Neuronal stem cell (in vitro differentiated cells): ENCODE measurements at regions not wholly inside any gene's neighbourhood (a gene's known extent, or its start where the extent isn't known, plus 50 kb on each side); places are given as distances from the start of the nearest gene placed in this dataset.

Experiments
- DNase-seq: peaks from one replicate; pipeline ENCODE4 v3.0.0-alpha.2; 2013; ENCODE audit warnings: low spot score
- H2AFZ ChIP-seq: one replicate; pipeline ENCODE4 v1.6.1; 2013; ENCODE audit warnings: mild to moderate bottlenecking, low read length, inconsistent platforms
- H2AK5ac ChIP-seq: 2 replicates; pipeline ENCODE4 v1.6.1; 2013; ENCODE audit warnings: low read depth, mild to moderate bottlenecking, inconsistent platforms, low read length, moderate library complexity, mixed read lengths
- H2BK120ac ChIP-seq: 2 replicates; pipeline ENCODE4 v1.6.1; 2013; ENCODE audit warnings: low read depth, mild to moderate bottlenecking, inconsistent platforms, low read length, moderate library complexity, mixed read lengths
- H2BK12ac ChIP-seq: one replicate; pipeline ENCODE4 v1.6.1; 2013; ENCODE audit warnings: low read length, inconsistent platforms
- H2BK15ac ChIP-seq: 2 replicates; pipeline ENCODE4 v1.6.1; 2013; ENCODE audit warnings: mild to moderate bottlenecking, low read length, inconsistent platforms, mixed read lengths
- H2BK5ac ChIP-seq: one replicate; pipeline ENCODE4 v1.6.1; 2013; ENCODE audit warnings: inconsistent platforms, mild to moderate bottlenecking, low read length, moderate library complexity
- H3K14ac ChIP-seq: one replicate; pipeline ENCODE4 v1.6.1; 2013; ENCODE audit warnings: low read length, inconsistent platforms
- H3K18ac ChIP-seq: 2 replicates; pipeline ENCODE4 v1.6.1; 2013; ENCODE audit warnings: low read length, inconsistent platforms
- H3K23ac ChIP-seq: 2 replicates; pipeline ENCODE4 v1.6.1; 2013; ENCODE audit warnings: low read depth, mild to moderate bottlenecking, mixed read lengths, low read length, inconsistent platforms; ENCODE audit not compliant: poor library complexity
- H3K27ac ChIP-seq: replicated peaks from 3 replicates; pipeline ENCODE4 v1.5.1; 2013; ENCODE audit warnings: low read length, inconsistent platforms
- H3K27me3 ChIP-seq, 3 experiments: 2 replicates each; pipeline ENCODE4 v1.6.1; 2013; ENCODE audit warnings: low read length in 3 of 3, mild to moderate bottlenecking in 2 of 3, inconsistent platforms in 1 of 3, low read depth in 1 of 3, mixed read lengths in 1 of 3, moderate library complexity in 1 of 3; ENCODE audit not compliant: control insufficient read depth in 3 of 3, insufficient read depth in 3 of 3
- H3K36me3 ChIP-seq, 2 donors: replicated peaks in 1 of 2; 2 replicates each; pipeline ENCODE4 v1.6.1; 2013; ENCODE audit warnings: low read length in 2 of 2; ENCODE audit not compliant: control insufficient read depth in 2 of 2, insufficient read depth in 2 of 2
- H3K4ac ChIP-seq: 2 replicates; pipeline ENCODE4 v1.6.1; 2013; ENCODE audit warnings: inconsistent platforms, mild to moderate bottlenecking, low read length, moderate library complexity
- H3K4me1 ChIP-seq, 2 donors: 1 replicate in 1 of 2; 2 replicates in 1 of 2; pipeline ENCODE4 v1.6.1; 2013; ENCODE audit warnings: low read length in 2 of 2, low read depth in 1 of 2; ENCODE audit not compliant: control insufficient read depth in 2 of 2, insufficient read depth in 1 of 2
- H3K4me2 ChIP-seq: one replicate; pipeline ENCODE4 v1.6.1; 2013; ENCODE audit warnings: mild to moderate bottlenecking, low read length, inconsistent platforms; ENCODE audit not compliant: insufficient read depth, poor library complexity, severe bottlenecking
- H3K4me3 ChIP-seq, 2 donors: 2 replicates each; pipeline ENCODE4 v1.5.1; 2013; ENCODE audit warnings: low read length in 2 of 2, mild to moderate bottlenecking in 2 of 2, inconsistent platforms in 1 of 2, moderate library complexity in 1 of 2
- H3K79me1 ChIP-seq: one replicate; pipeline ENCODE4 v1.6.1; 2013; ENCODE audit warnings: low read depth, mild to moderate bottlenecking, inconsistent platforms, low read length, moderate library complexity
- H3K9ac ChIP-seq: one replicate; pipeline ENCODE4 v1.6.1; 2013; ENCODE audit warnings: mild to moderate bottlenecking, low read depth, low read length, inconsistent platforms; ENCODE audit not compliant: poor library complexity
- H3K9me3 ChIP-seq, 2 donors: replicated peaks in 1 of 2; 2 replicates each; pipeline versions ENCODE3 to v1.6.1; 2013; ENCODE audit warnings: low read length in 2 of 2, mild to moderate bottlenecking in 2 of 2, inconsistent platforms in 1 of 2, low read depth in 1 of 2, mixed read lengths in 1 of 2, moderate library complexity in 1 of 2; ENCODE audit not compliant: control insufficient read depth in 2 of 2, insufficient read depth in 1 of 2
- H4K8ac ChIP-seq: one replicate; pipeline ENCODE4 v1.6.1; 2013; ENCODE audit warnings: low read depth, mild to moderate bottlenecking, inconsistent platforms, low read length, moderate library complexity
- H4K91ac ChIP-seq: one replicate; pipeline ENCODE4 v1.6.1; 2013; ENCODE audit warnings: low read length, low read depth, mild to moderate bottlenecking, inconsistent platforms; ENCODE audit not compliant: poor library complexity
- WGBS, 2 donors: extraction: QIAGEN DNeasy Blood & Tissue Kit; methylation state at CpG; one replicate each; pipeline ENCODE4 v1.1.7; 2013; ENCODE audit warnings: missing lambda C conversion rate in 2 of 2, mixed read lengths in 1 of 2; ENCODE audit not compliant: insufficient read length in 2 of 2, insufficient replicate concordance in 1 of 2; ENCODE audit errors: extremely low coverage in 2 of 2; 5-methylcytosine and 5-hydroxymethylcytosine counted together

- Histone ChIP-seq H3K4me1 (no peaks in the 10 kb centered on the region), H3K27ac (no peak overlapping the region), H4K91ac (no peak overlapping the region), H2BK12ac (no peak overlapping the region), H3K18ac (no peak overlapping the region), H2BK120ac (no peak overlapping the region), H4K8ac (no peak overlapping the region), H2AFZ (no peak overlapping the region), H3K36me3 (no peaks in the 10 kb centered on the region), H3K27me3 (no peaks in the 10 kb centered on the region), H3K9ac (no peak overlapping the region), H3K79me1 (no peaks in the 10 kb centered on the region), H3K4me2 (no peak overlapping the region), H3K9me3 (no peaks in the 10 kb centered on the region), H3K14ac (no peak overlapping the region), H3K23ac (no peak overlapping the region), H3K4ac (no peak overlapping the region), H2AK5ac (no peak overlapping the region), H3K4me3 (no peak overlapping the region), H2BK15ac (no peak overlapping the region), H2BK5ac (no peak overlapping the region)
- WGBS, 2 donors, result no CpG with 5 or more reads among the region's 4 CpGs
- no peak for DNase-seq
These were observed 382.2 kb downstream of the GRIN2B start for GRCh38 chr12:13599176-13599575.

GRCh38 chr12:13597837-13598236 is 383.6 kb downstream of the GRIN2B start:
- no peak for DNase-seq
- no peaks in the 10 kb centered on the region for H3K4me1 ChIP-seq
- H3K27ac ChIP-seq, result no peak overlapping the region
- no peak overlapping the region for H3K4me2 ChIP-seq
- no CpG with 5 or more reads among the region's 2 CpGs for WGBS, 2 donors
- H4K8ac ChIP-seq, result no peak overlapping the region
- H2BK120ac ChIP-seq, result no peak overlapping the region
- no peaks in the 10 kb centered on the region for H3K36me3 ChIP-seq
- H3K18ac ChIP-seq, result peak overlapping the region; percentile 58
- H4K91ac ChIP-seq, result no peak overlapping the region
- H3K14ac ChIP-seq, result no peak overlapping the region
- H2AK5ac ChIP-seq, result no peak overlapping the region
- no peak overlapping the region for H2AFZ ChIP-seq
- no peaks in the 10 kb centered on the region for H3K9me3 ChIP-seq
- no peak overlapping the region for H3K23ac ChIP-seq
- no peaks in the 10 kb centered on the region for H3K79me1 ChIP-seq
- H2BK15ac ChIP-seq, result no peak overlapping the region
- peak overlapping the region; percentile 42 for H2BK12ac ChIP-seq
- no peak overlapping the region for H2BK5ac ChIP-seq
- no peak overlapping the region for H3K4ac ChIP-seq
- peak overlapping the region; percentile 24 for H3K9ac ChIP-seq
- no peaks in the 10 kb centered on the region for H3K27me3 ChIP-seq
- no peak overlapping the region for H3K4me3 ChIP-seq

GRCh38 chr12:13597166-13597565 is 384.2 kb downstream of the GRIN2B start:
- H3K4ac ChIP-seq, result no peak overlapping the region
- no peak overlapping the region for H2BK12ac ChIP-seq
- H2BK15ac ChIP-seq, result no peak overlapping the region
- no peak overlapping the region for H3K4me3 ChIP-seq
- no peaks in the 10 kb centered on the region for H3K27me3 ChIP-seq
- no peak overlapping the region for H3K27ac ChIP-seq
- no peak overlapping the region for H4K91ac ChIP-seq
- H2AFZ ChIP-seq, result no peak overlapping the region
- DNase-seq, result no peak
- no peak overlapping the region for H3K23ac ChIP-seq
- no peak overlapping the region for H3K9ac ChIP-seq
- no CpG with 5 or more reads among the region's 4 CpGs for WGBS, 2 donors
- H3K4me1 ChIP-seq, result peaks cover 0 to 3% of the 10 kb centered on the region in 2 donors
- H2BK120ac ChIP-seq, result no peak overlapping the region
- no peak overlapping the region for H3K18ac ChIP-seq
- no peak overlapping the region for H4K8ac ChIP-seq
- H3K9me3 ChIP-seq, result no peaks in the 10 kb centered on the region
- no peak overlapping the region for H2AK5ac ChIP-seq
- no peaks in the 10 kb centered on the region for H3K79me1 ChIP-seq
- no peak overlapping the region for H2BK5ac ChIP-seq
- no peak overlapping the region for H3K4me2 ChIP-seq
- H3K14ac ChIP-seq, result no peak overlapping the region
- H3K36me3 ChIP-seq, result no peaks in the 10 kb centered on the region

GRCh38 chr12:13596714-13597113 is 384.7 kb downstream of the GRIN2B start:
- Histone ChIP-seq H3K36me3 (no peaks in the 10 kb centered on the region), H3K9me3 (no peaks in the 10 kb centered on the region), H3K4me1 (peaks cover 0 to 4% of the 10 kb centered on the region in 2 donors), H3K4ac (no peak overlapping the region), H2BK12ac (no peak overlapping the region), H3K14ac (no peak overlapping the region), H3K79me1 (no peaks in the 10 kb centered on the region), H2AK5ac (no peak overlapping the region), H3K27me3 (no peaks in the 10 kb centered on the region), H2BK5ac (no peak overlapping the region), H4K91ac (no peak overlapping the region), H2BK15ac (no peak overlapping the region), H4K8ac (no peak overlapping the region), H3K4me3 (no peak overlapping the region), H2BK120ac (no peak overlapping the region), H3K27ac (no peak overlapping the region), H3K9ac (no peak overlapping the region), H3K23ac (no peak overlapping the region), H2AFZ (no peak overlapping the region), H3K18ac (no peak overlapping the region), H3K4me2 (no peak overlapping the region)
- WGBS, 2 donors, result no CpG with 5 or more reads among the region's 1 CpG
- no peak for DNase-seq
